GM21515 (cell line): ENCODE measurements at regions not wholly inside any gene's neighbourhood (a gene's known extent, or its start where the extent isn't known, plus 50 kb on each side); places are given as distances from the start of the nearest gene placed in this dataset.

Experiments
- ATAC-seq: cut with Tn5 transposase; IDR thresholded peaks from one replicate; pipeline ENCODE4 v1.9.1; 2021; ENCODE audit not compliant: unreplicated experiment

GRCh38 chr11:92651159-92651558, 318.3 kb upstream of the MTNR1B start:
- no peak for ATAC-seq

- no peak for ATAC-seq
These were observed 316.0 kb upstream of the MTNR1B start for GRCh38 chr11:92653454-92653853.

- no peak for ATAC-seq
These were observed 312.7 kb upstream of the MTNR1B start for GRCh38 chr11:92656783-92657182.

GRCh38 chr11:92657226-92657625, 312.2 kb upstream of the MTNR1B start:
- no peak for ATAC-seq

GRCh38 chr11:92658733-92659132, 310.7 kb upstream of the MTNR1B start:
- ATAC-seq = no peak

- ATAC-seq = no peak
These were observed 309.7 kb upstream of the MTNR1B start for GRCh38 chr11:92659793-92660192.

GRCh38 chr11:92662601-92663360, 306.7 kb upstream of the MTNR1B start:
- ATAC-seq = no peak

GRCh38 chr11:92663539-92663938, 305.9 kb upstream of the MTNR1B start:
- ATAC-seq = no peak

GRCh38 chr11:92667486-92668152, 301.8 kb upstream of the MTNR1B start:
- no peak for ATAC-seq

GRCh38 chr11:92670308-92670890, 299.1 kb upstream of the MTNR1B start:
- no peak for ATAC-seq

- ATAC-seq = no peak
These were observed 298.4 kb upstream of the MTNR1B start for GRCh38 chr11:92671081-92671480.

GRCh38 chr11:92675303-92675702, 294.1 kb upstream of the MTNR1B start:
- no peak for ATAC-seq

GRCh38 chr11:92675810-92676209, 293.6 kb upstream of the MTNR1B start:
- no peak for ATAC-seq

- no peak for ATAC-seq
These were observed 291.3 kb upstream of the MTNR1B start for GRCh38 chr11:92678008-92678611.

- no peak for ATAC-seq
These were observed 287.9 kb upstream of the MTNR1B start for GRCh38 chr11:92681586-92681985.

- ATAC-seq = no peak
These were observed 287.3 kb upstream of the MTNR1B start for GRCh38 chr11:92682136-92682535.

GRCh38 chr11:92682952-92683351, 286.5 kb upstream of the MTNR1B start:
- ATAC-seq = no peak

GRCh38 chr11:92685049-92685448, 284.4 kb upstream of the MTNR1B start:
- ATAC-seq = no peak

GRCh38 chr11:92687724-92688123, 281.7 kb upstream of the MTNR1B start:
- ATAC-seq = no peak

GRCh38 chr11:92688416-92688815, 281.0 kb upstream of the MTNR1B start:
- no peak for ATAC-seq

- ATAC-seq = no peak
These were observed 276.5 kb upstream of the MTNR1B start for GRCh38 chr11:92692826-92693546.
